PC-3 (cell line): ENCODE measurements at regions not wholly inside any gene's neighbourhood (a gene's known extent, or its start where the extent isn't known, plus 50 kb on each side); places are given as distances from the start of the nearest gene placed in this dataset.

ENCODE experiments used
- ATAC-seq: fragments of 200-7000 bp; cut with Tn5 transposase; 2 replicates; pipeline ENCODE4 v1.9.1; 2020; ENCODE audit warnings: mild to moderate bottlenecking, moderate library complexity
- BruUV-seq: library from RNA; stranded (reverse); fragments of 400-500 nt; replicated peaks from 2 replicates; lab custom pipeline; 2021; lab: Mats Ljungman, UMichigan
- CTCF ChIA-PET: fragments of 300-600 bp; sonication (Branson Sonifier 250); formaldehyde crosslinking; loops from one replicate; lab custom pipeline; 2022; ENCODE audit warnings: antibody characterized with exemption; lab: Charles Lee
- POLR2A ChIA-PET: fragments of 300-600 bp; sonication (Branson Sonifier 250); formaldehyde crosslinking; loops from one replicate; lab custom pipeline; 2022; ENCODE audit warnings: antibody characterized with exemption; ENCODE audit not compliant: unreplicated experiment; lab: Charles Lee
- DNase-seq: peaks from one replicate; pipeline ENCODE4 v3.0.0-alpha.2; 2015
- H2AFZ ChIP-seq: fragments of 300-600 bp; sonication (generic); 2 replicates; pipeline ENCODE4 v1.6.0; 2016; ENCODE audit warnings: antibody characterized with exemption, low read length
- H3F3A ChIP-seq: fragments of 300-600 bp; sonication (generic); one replicate; pipeline ENCODE4 v1.6.0; 2017; ENCODE audit warnings: antibody characterized with exemption, low read length, control low read depth, mild to moderate bottlenecking; ENCODE audit not compliant: unreplicated experiment
- H3K27ac ChIP-seq: fragments of 300-600 bp; sonication (generic); 2 replicates; pipeline ENCODE4 v1.5.1; 2016; ENCODE audit warnings: mild to moderate bottlenecking, low read length
- H3K27me3 ChIP-seq: fragments of 300-600 bp; sonication (generic); 2 replicates; pipeline ENCODE4 v1.6.1; 2016; ENCODE audit warnings: low read length, mixed read lengths
- H3K36me3 ChIP-seq: fragments of 300-600 bp; sonication (generic); 2 replicates; pipeline ENCODE4 v1.6.1; 2016; ENCODE audit warnings: low read depth, mixed run types, low read length, mixed read lengths
- H3K4me1 ChIP-seq: fragments of 300-600 bp; sonication (generic); 2 replicates; pipeline ENCODE4 v1.5.1; 2016; ENCODE audit warnings: low read length; ENCODE audit not compliant: insufficient read depth
- H3K4me2 ChIP-seq: fragments of 300-600 bp; sonication (generic); 2 replicates; pipeline ENCODE4 v1.6.0; 2016; ENCODE audit warnings: low read length
- H3K4me3 ChIP-seq: fragments of 300-600 bp; sonication (generic); 2 replicates; pipeline ENCODE4 v1.5.1; 2016; ENCODE audit warnings: mild to moderate bottlenecking, low read length, mixed read lengths
- H3K79me2 ChIP-seq: fragments of 300-600 bp; sonication (generic); 2 replicates; pipeline ENCODE4 v1.6.1; 2017; ENCODE audit warnings: low read length, mixed read lengths
- H3K9ac ChIP-seq: fragments of 300-600 bp; sonication (generic); 2 replicates; pipeline ENCODE4 v1.6.0; 2016; ENCODE audit warnings: mild to moderate bottlenecking, low read length
- H3K9me2 ChIP-seq: fragments of 300-600 bp; sonication (generic); replicated peaks from 2 replicates; pipeline ENCODE4 v1.6.1; 2016; ENCODE audit warnings: mixed run types, low read length, mixed read lengths
- H3K9me3 ChIP-seq: fragments of 300-600 bp; sonication (generic); 2 replicates; pipeline ENCODE4 v1.6.1; 2016; ENCODE audit warnings: low read length, mixed read lengths
- H4K20me1 ChIP-seq: fragments of 300-600 bp; sonication (generic); 2 replicates; pipeline ENCODE4 v1.6.1; 2016; ENCODE audit warnings: low read length, mixed read lengths
- CTCF ChIP-seq: fragments of 300-600 bp; sonication (generic); conservative IDR thresholded peaks from 2 replicates; pipeline ENCODE4 v1.5.1; 2017; ENCODE audit warnings: antibody characterized with exemption, low read depth, mild to moderate bottlenecking, low read length
- EZH2 ChIP-seq: fragments of 300-600 bp; sonication (generic); IDR thresholded peaks from one replicate; pipeline ENCODE4 v1.6.1; 2017; ENCODE audit warnings: antibody characterized with exemption, mild to moderate bottlenecking, low read length; ENCODE audit not compliant: unreplicated experiment
- EZH2phosphoT487 ChIP-seq: fragments of 300-600 bp; sonication (generic); IDR thresholded peaks from 2 replicates; pipeline ENCODE4 v1.6.1; 2018; ENCODE audit warnings: mild to moderate bottlenecking, antibody characterized with exemption, low read length, borderline replicate concordance
- intact Hi-C: fragments of 100-400 bp; cut with micrococcal nuclease; formaldehyde crosslinking; loops from 2 replicates; pipeline ENCODE4 v1.9.0; 2023

GRCh38 chr11:134997652-134998320 lies 585.7 kb upstream of the B3GAT1 start:
- no peaks in the 10 kb centered on the region for H3K9me2 ChIP-seq
- H3K9ac ChIP-seq = no peak overlapping the region
- no peaks in the 10 kb centered on the region for H3K36me3 ChIP-seq
- DNase-seq (no peak), ATAC-seq (no peak)
- no peaks in the 10 kb centered on the region for H3K27me3 ChIP-seq
- intact Hi-C loops = no loop called here
- H3F3A ChIP-seq = no peaks in the 10 kb centered on the region
- no peak overlapping the region for H2AFZ ChIP-seq
- peaks cover 6% of the 10 kb centered on the region; the same call in 1 of the 2 replicates for H3K9me3 ChIP-seq
- no TSS peak for BruUV-seq
- ChIA-PET CTCF (no interaction called here), POLR2A (no interaction called here)
- H3K79me2 ChIP-seq = no peaks in the 10 kb centered on the region
- no peak for TF ChIP-seq EZH2
- no peak for TF ChIP-seq CTCF
- TF ChIP-seq EZH2phosphoT487 = no peak
- H3K4me1 ChIP-seq = no peaks in the 10 kb centered on the region
- no peak overlapping the region for H3K27ac ChIP-seq
- H4K20me1 ChIP-seq = no peaks in the 10 kb centered on the region
- H3K4me2 ChIP-seq = no peak overlapping the region
- no peak overlapping the region for H3K4me3 ChIP-seq

GRCh38 chr11:134995741-134996140 lies 583.7 kb upstream of the B3GAT1 start:
- Histone ChIP-seq H4K20me1 (no peaks in the 10 kb centered on the region), H3K4me2 (no peak overlapping the region), H3K9ac (no peak overlapping the region), H3K9me2 (no peaks in the 10 kb centered on the region), H3F3A (no peaks in the 10 kb centered on the region), H2AFZ (no peak overlapping the region), H3K4me3 (no peak overlapping the region), H3K79me2 (no peaks in the 10 kb centered on the region), H3K9me3 (peaks cover 8% of the 10 kb centered on the region; the same call in 1 of the 2 replicates), H3K36me3 (no peaks in the 10 kb centered on the region), H3K27ac (no peak overlapping the region), H3K4me1 (no peaks in the 10 kb centered on the region), H3K27me3 (no peaks in the 10 kb centered on the region)
- no TSS peak for BruUV-seq
- no peak for DNase-seq
- TF ChIP-seq EZH2phosphoT487 = no peak
- no peak for TF ChIP-seq CTCF
- no peak for TF ChIP-seq EZH2
- ATAC-seq = no peak
- POLR2A ChIA-PET = no interaction called here
- CTCF ChIA-PET = no interaction called here
- intact Hi-C loops = no loop called here

GRCh38 chr11:134994431-134994830 lies 582.4 kb upstream of the B3GAT1 start:
- Histone ChIP-seq H3K27me3 (no peaks in the 10 kb centered on the region), H3K36me3 (no peaks in the 10 kb centered on the region), H3K9me2 (no peaks in the 10 kb centered on the region), H3K4me1 (no peaks in the 10 kb centered on the region), H3F3A (no peaks in the 10 kb centered on the region), H3K4me2 (no peak overlapping the region), H2AFZ (no peak overlapping the region), H3K9ac (no peak overlapping the region), H3K4me3 (no peak overlapping the region), H4K20me1 (no peaks in the 10 kb centered on the region), H3K9me3 (0 out of 2 replicates have a peak, but pooled peaks cover 9% of the 10 kb centered on the region), H3K27ac (no peak overlapping the region), H3K79me2 (no peaks in the 10 kb centered on the region)
- TF ChIP-seq CTCF = no peak
- TF ChIP-seq EZH2phosphoT487 = no peak
- TF ChIP-seq EZH2 = no peak
- no TSS peak for BruUV-seq
- ATAC-seq (no peak), DNase-seq (no peak)
- ChIA-PET POLR2A (no interaction called here), CTCF (no interaction called here)
- intact Hi-C loops = no loop called here
